ENCODE measurements at regions not wholly inside any gene's neighbourhood (a gene's known extent, or its start where the extent isn't known, plus 50 kb on each side); places are given as distances from the start of the nearest gene placed in this dataset.

- TF ChIP-seq, protein P1, sequence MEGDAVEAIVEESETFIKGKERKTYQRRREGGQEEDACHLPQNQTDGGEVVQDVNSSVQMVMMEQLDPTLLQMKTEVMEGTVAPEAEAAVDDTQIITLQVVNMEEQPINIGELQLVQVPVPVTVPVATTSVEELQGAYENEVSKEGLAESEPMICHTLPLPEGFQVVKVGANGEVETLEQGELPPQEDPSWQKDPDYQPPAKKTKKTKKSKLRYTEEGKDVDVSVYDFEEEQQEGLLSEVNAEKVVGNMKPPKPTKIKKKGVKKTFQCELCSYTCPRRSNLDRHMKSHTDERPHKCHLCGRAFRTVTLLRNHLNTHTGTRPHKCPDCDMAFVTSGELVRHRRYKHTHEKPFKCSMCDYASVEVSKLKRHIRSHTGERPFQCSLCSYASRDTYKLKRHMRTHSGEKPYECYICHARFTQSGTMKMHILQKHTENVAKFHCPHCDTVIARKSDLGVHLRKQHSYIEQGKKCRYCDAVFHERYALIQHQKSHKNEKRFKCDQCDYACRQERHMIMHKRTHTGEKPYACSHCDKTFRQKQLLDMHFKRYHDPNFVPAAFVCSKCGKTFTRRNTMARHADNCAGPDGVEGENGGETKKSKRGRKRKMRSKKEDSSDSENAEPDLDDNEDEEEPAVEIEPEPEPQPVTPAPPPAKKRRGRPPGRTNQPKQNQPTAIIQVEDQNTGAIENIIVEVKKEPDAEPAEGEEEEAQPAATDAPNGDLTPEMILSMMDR (IDR thresholded peaks at IDR 0.05) = no peak
- Mint-ChIP-seq H3K27me3 (peaks cover 43% of the 10 kb centered on the region), H3K27ac (no peak overlapping the region), H3K36me3 (ENCODE audit: low read depth) (peaks cover 3% of the 10 kb centered on the region), H3K4me1 (ENCODE audit: low read depth) (peaks cover 2% of the 10 kb centered on the region), H3K4me3 (no peak overlapping the region), H3K9me3 (peaks cover 6% of the 10 kb centered on the region)
- POLR2A ChIA-PET = interaction anchor here (0.7 kb wide), 1 partner anchor 13 kb away, joined by 3 read pairs; no protein-coding TSS in a partner anchor
- CTCF ChIA-PET = interaction anchor here (0.6 kb wide), 1 partner anchor 339 kb away, joined by 4 read pairs; no protein-coding TSS in a partner anchor
- ATAC-seq = no peak
- intact Hi-C loops (cut with micrococcal nuclease) = no loop called here
- no peak for DNase-seq
These were observed 54.9 kb upstream of the DAB2IP start for GRCh38 chr9:121596515-121596914.

DNA sequence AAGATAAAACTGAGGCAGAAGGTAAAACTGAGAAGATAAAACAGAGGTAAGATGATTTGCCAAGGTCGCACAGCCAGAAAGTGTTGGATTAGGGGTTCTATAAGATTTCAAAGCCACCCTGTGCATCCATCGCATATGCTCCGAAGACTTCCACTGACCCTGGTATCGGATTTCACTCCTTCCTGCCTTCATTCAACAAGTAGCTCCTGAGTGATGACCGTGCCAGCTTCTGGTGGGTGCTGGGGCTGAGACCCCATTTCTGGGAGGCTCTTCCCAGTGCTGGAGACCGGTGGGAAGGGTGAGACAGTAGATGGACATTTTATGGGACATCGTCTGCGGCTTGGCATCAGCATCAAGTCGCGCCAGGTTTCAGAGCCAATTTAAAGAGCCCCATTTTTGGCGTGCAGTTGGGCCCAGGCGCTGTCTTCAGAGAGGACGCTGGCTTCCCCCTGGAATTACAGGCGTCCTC, 53.7 kb upstream of the DAB2IP start:
- ChIA-PET POLR2A (no interaction called here), CTCF (interaction anchor here (1.0 to 1.5 kb wide), 2 partner anchors 51 to 59 kb away, joined by 3 to 5 read pairs; no protein-coding TSS in a partner anchor)
- DNase-seq = no peak
- H3K9me3 Mint-ChIP-seq = peaks cover 6% of the 10 kb centered on the region
- ATAC-seq = no peak
- H3K36me3 Mint-ChIP-seq (ENCODE audit: low read depth) = peaks cover 3% of the 10 kb centered on the region
- H3K27me3 Mint-ChIP-seq = peaks cover 46% of the 10 kb centered on the region
- no peak overlapping the region for H3K27ac Mint-ChIP-seq
- H3K4me1 Mint-ChIP-seq (ENCODE audit: low read depth) = peaks cover 2% of the 10 kb centered on the region
- no peak overlapping the region for H3K4me3 Mint-ChIP-seq
- TF ChIP-seq, protein P1 (IDR thresholded peaks at IDR 0.05) = no peak
- intact Hi-C loops (cut with micrococcal nuclease) = no loop called here

DNA sequence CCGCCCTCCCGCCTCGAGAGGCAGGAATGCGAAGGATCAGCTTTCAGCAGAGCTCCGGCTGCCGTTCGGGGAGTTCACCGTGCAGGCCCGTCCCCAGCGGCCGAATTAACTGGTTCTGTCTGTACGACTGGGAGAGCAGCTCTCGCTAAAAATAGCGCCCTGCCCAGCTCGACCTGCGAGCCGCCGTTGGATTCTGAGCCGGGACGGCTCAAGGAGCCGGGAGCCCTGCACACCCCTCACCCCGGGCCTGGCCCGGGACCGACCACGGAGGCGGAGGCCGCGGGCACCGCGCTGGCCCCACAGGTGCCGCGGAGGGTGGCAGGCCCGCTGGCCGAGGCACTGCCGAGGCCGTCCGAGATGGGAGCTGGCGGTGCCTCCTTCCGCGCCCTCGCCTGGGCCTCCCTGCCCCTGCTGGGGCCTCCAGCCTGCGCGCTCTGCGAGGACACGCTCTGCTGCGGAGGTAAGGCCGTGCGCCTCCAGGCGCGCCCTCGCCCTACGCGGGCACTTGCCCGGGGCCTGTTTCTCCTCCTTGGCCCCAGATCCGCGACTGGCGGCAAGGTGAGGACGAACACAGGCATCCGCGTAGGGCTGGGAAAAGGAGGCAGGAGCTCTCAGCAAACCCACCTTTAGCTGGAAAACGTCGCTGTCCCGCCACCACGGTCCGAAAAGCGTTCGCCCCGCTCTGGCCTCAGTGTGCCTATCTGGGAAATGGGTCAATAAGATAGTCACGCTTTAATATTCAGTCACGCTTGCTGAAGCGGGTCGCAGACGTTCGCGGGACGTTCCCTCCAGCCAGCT, 53.1 kb upstream of the DAB2IP start:
- DNase-seq = no peak
- ChIA-PET POLR2A (no interaction called here), CTCF (interaction anchor here (1.0 to 1.5 kb wide), 2 partner anchors 52 to 59 kb away, joined by 3 to 5 read pairs; no protein-coding TSS in a partner anchor)
- H3K36me3 Mint-ChIP-seq (ENCODE audit: low read depth) = peaks cover 3% of the 10 kb centered on the region
- H3K27ac Mint-ChIP-seq = no peak overlapping the region
- peaks cover 6% of the 10 kb centered on the region for H3K9me3 Mint-ChIP-seq
- ATAC-seq = no peak
- H3K27me3 Mint-ChIP-seq = peaks cover 49% of the 10 kb centered on the region
- TF ChIP-seq, protein P1 (IDR thresholded peaks at IDR 0.05) = no peak
- intact Hi-C loops (cut with micrococcal nuclease) = no loop called here
- H3K4me3 Mint-ChIP-seq = no peak overlapping the region
- H3K4me1 Mint-ChIP-seq (ENCODE audit: low read depth) = peaks cover 2% of the 10 kb centered on the region

DNA sequence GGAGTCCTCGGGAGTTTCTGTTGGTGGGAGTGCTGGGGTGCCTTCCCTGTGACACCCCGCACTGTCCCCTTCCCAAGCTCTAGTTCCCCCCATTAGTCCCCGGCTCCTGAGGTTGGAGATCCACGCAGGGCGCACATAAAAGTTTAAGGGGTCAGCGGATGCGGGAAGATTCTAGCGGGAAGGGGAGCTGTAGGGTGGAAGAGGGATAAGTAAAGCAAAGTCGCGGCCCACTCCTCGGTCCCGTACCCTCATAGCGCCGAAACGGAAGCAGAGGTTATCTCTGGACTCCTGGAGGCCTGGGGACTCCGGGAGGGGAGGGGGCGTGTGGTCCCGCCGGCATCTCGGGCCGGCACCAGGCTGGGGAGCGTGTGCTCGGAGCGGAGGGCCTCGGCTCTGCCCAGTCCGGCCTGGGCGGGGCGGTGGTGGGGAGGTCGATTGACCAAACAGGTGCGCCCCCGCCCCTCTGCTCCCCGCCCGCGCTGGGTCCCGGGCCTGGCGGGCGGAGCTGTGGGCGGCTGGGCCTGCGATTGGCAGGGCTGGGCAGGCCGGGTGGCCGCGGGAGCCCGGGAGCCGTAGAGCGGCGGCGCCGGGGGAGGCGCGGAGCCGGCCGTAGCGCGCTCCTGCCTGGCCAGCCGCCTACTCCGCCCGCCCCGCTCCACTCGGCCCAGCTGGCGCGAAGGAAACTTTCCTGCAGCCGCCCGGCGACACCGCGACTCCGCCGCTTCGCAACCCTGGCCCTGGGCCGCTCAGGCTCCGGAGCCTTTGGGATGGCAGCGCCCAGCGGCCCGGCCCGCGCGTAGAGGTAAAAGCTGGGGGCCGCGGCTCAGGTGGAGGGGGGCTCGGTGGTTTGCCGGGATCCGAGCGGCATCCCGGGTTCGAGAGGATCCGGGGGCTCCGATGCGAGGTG, 52.2 kb upstream of the DAB2IP start:
- H3K4me1 Mint-ChIP-seq (ENCODE audit: low read depth) = peaks cover 2% of the 10 kb centered on the region
- intact Hi-C loops (cut with micrococcal nuclease) = no loop called here
- TF ChIP-seq, protein P1 (IDR thresholded peaks at IDR 0.05) = no peak
- CTCF ChIA-PET = interaction anchor here (1.5 kb wide), 1 partner anchor 58 kb away, joined by 5 read pairs; no protein-coding TSS in a partner anchor
- ATAC-seq (no peak), DNase-seq (no peak)
- H3K4me3 Mint-ChIP-seq = no peak overlapping the region
- H3K27ac Mint-ChIP-seq = no peak overlapping the region
- peaks cover 51% of the 10 kb centered on the region for H3K27me3 Mint-ChIP-seq
- POLR2A ChIA-PET = no interaction called here
- H3K36me3 Mint-ChIP-seq (ENCODE audit: low read depth) = peaks cover 3% of the 10 kb centered on the region
- H3K9me3 Mint-ChIP-seq = peaks cover 6% of the 10 kb centered on the region

Measured in activated CD8-positive, alpha-beta T cell treated with anti-CD3 and anti-CD28 coated beads for 36 hours (primary cell).